ENCODE measurements at regions not wholly inside any gene's neighbourhood (a gene's known extent, or its start where the extent isn't known, plus 50 kb on each side); places are given as distances from the start of the nearest gene placed in this dataset.

DNA sequence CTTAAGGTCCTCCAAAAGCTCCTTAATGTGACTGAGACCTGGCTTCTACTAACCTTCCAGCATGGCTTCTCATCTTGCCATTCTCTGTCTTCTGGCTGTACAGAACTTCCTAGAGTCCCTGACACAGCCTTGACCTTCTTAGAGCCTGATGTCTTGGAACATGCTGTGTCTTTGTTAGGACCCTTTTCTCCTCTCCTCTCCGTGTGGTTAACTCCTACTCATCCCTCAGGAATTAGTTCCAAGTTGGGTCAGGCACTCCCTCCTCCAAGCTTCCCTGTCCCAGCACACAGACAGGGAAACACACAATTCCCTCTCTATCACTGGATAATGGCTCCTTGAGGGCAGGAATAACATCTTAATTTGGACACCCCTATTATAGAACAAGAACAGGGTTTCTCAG is 275.4 kb upstream of the USP24 start:
- no peak for DNase-seq (ENCODE audit: low spot score in 2 of 2)
- no peak overlapping the region for H3K4me3 ChIP-seq
- no peaks in the 10 kb centered on the region for H3K9me3 ChIP-seq
- no peak overlapping the region for H3K27ac ChIP-seq
- H3K27me3 ChIP-seq: no peaks in the 10 kb centered on the region
- TF ChIP-seq EP300 (IDR thresholded peaks at IDR 0.05) (no peak), POLR2AphosphoS5 (IDR thresholded peaks at IDR 0.05) (no peak), POLR2A (IDR thresholded peaks at IDR 0.05) (no peak)
- TF ChIP-seq, protein P1, sequence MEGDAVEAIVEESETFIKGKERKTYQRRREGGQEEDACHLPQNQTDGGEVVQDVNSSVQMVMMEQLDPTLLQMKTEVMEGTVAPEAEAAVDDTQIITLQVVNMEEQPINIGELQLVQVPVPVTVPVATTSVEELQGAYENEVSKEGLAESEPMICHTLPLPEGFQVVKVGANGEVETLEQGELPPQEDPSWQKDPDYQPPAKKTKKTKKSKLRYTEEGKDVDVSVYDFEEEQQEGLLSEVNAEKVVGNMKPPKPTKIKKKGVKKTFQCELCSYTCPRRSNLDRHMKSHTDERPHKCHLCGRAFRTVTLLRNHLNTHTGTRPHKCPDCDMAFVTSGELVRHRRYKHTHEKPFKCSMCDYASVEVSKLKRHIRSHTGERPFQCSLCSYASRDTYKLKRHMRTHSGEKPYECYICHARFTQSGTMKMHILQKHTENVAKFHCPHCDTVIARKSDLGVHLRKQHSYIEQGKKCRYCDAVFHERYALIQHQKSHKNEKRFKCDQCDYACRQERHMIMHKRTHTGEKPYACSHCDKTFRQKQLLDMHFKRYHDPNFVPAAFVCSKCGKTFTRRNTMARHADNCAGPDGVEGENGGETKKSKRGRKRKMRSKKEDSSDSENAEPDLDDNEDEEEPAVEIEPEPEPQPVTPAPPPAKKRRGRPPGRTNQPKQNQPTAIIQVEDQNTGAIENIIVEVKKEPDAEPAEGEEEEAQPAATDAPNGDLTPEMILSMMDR (IDR thresholded peaks at IDR 0.05): no peak
- no peaks in the 10 kb centered on the region for H3K36me3 ChIP-seq
- H3K4me1 ChIP-seq: no peaks in the 10 kb centered on the region
- WGBS: 63% methylated on average over 1 of the region's 1 CpG

DNA sequence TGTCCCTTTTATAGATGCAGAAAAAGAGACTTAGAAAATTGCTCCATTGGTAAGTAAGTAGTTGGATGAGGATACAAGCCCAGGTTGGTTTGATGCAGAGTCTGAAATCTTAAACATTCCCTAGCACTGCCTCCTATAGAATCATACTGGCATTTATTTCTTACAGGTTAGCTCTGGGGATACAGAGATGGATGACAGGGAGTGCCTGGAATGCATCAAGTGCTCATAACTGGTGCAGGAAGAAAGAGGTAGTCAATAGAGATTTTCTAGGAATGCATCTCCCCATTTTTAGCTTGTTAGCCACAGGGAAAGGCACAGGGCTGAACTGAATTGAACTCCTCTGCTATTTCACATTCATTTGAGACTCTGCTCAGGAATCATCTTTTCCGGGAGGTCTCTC is 269.0 kb upstream of the USP24 start:
- Histone ChIP-seq H3K4me1 (no peaks in the 10 kb centered on the region), H3K9me3 (no peaks in the 10 kb centered on the region), H3K27me3 (no peaks in the 10 kb centered on the region), H3K27ac (no peak overlapping the region), H3K4me3 (no peak overlapping the region), H3K36me3 (no peaks in the 10 kb centered on the region)
- WGBS: 93% methylated on average over 1 of the region's 1 CpG
- no peak for TF ChIP-seq POLR2AphosphoS5 (IDR thresholded peaks at IDR 0.05)
- no peak for TF ChIP-seq POLR2A (IDR thresholded peaks at IDR 0.05)
- TF ChIP-seq, protein P1 (IDR thresholded peaks at IDR 0.05): no peak
- TF ChIP-seq EP300 (IDR thresholded peaks at IDR 0.05): no peak
- DNase-seq (ENCODE audit: low spot score in 2 of 2): no peak

DNA sequence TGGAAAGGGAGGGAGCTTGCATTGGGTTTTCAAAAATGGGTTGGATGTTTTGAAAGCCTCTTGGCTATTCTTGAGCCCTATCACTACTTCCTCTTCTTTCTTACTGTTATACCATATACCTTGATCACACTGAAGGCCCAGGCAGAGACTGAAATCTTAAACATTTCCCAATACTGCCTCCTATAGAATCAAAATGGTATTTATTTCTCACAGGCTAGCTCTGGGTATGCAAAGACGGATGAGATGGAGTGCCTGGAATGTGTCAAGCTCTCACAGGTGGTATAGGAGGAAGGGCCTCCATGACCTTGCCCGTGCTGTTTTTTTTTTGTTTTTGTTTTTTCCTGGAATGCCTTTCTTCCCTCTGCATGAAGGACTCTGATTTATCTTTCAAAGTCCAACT is 268.4 kb upstream of the USP24 start:
- no peaks in the 10 kb centered on the region for H3K9me3 ChIP-seq
- no peaks in the 10 kb centered on the region for H3K27me3 ChIP-seq
- 72% methylated on average over 2 of the region's 2 CpGs for WGBS
- H3K36me3 ChIP-seq: no peaks in the 10 kb centered on the region
- no peak overlapping the region for H3K27ac ChIP-seq
- DNase-seq (ENCODE audit: low spot score in 2 of 2): no peak
- H3K4me1 ChIP-seq: no peaks in the 10 kb centered on the region
- TF ChIP-seq EP300 (IDR thresholded peaks at IDR 0.05) (no peak), POLR2AphosphoS5 (IDR thresholded peaks at IDR 0.05) (no peak)
- TF ChIP-seq, protein P1 (IDR thresholded peaks at IDR 0.05): no peak
- no peak overlapping the region for H3K4me3 ChIP-seq

DNA sequence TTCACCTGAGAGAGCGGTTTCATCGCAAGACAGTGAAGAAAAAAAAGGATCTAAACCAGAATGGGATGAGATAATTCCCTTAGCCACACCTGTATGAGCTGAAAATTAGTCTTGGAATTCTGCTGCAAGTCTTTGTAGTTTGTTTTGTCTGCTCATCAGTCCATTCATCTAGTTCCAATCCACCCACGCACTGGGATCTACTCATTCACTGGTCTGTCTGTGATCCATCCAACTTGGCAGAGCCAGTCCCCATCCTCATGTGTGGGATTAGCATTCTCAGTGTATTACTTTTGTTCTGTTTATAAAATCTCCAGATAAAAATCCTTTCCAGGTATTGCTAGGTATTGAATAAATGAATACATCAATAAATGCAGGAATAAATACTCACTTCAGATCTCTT is 266.5 kb upstream of the USP24 start:
- WGBS: 55% methylated on average over 3 of the region's 3 CpGs
- Histone ChIP-seq H3K36me3 (no peaks in the 10 kb centered on the region), H3K27ac (no peak overlapping the region), H3K4me3 (no peak overlapping the region), H3K9me3 (no peaks in the 10 kb centered on the region), H3K4me1 (peaks cover 4% of the 10 kb centered on the region), H3K27me3 (no peaks in the 10 kb centered on the region)
- DNase-seq (ENCODE audit: low spot score in 2 of 2): no peak
- TF ChIP-seq, protein P1 (IDR thresholded peaks at IDR 0.05): no peak
- no peak for TF ChIP-seq POLR2AphosphoS5 (IDR thresholded peaks at IDR 0.05)
- no peak for TF ChIP-seq POLR2A (IDR thresholded peaks at IDR 0.05)
- no peak for TF ChIP-seq EP300 (IDR thresholded peaks at IDR 0.05)

DNA sequence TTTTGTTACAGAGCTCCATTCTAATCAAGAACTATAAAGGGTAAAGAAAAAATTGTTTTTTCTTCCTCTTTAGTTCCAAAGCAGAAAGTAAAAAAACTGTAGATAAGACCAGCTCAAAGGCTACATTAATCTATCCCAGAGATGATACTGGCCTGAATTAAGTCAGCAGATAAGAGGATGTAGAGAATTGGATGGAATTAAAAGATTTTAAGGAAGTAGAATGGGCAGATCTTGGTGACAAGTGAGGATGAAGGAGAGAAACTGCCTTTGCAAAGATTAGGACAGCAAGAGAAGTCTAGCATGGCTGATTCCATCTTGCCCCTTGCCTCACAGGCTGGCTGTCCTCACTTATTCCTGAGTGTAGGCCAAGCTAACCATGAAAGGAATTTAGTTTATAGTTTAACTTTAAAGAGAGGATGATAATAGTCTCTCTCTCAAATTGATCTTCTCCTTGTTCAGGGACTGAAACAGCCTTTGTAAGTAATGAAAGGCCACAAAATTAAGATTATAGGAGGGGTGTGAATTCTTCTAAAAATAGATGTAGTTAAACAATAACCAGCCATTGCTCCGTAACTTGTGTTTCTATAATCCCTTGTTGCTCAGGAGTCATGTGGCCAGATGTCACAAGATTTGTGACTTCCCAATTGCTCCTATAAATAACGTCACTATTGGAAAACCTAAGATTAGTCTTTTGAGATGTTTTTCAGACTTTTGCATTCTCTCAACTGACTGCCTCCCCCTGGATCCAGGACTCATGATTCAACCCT is 265.0 kb upstream of the USP24 start:
- DNase-seq (ENCODE audit: low spot score in 2 of 2): no peak
- Histone ChIP-seq H3K4me1 (peaks cover 12% of the 10 kb centered on the region), H3K9me3 (no peaks in the 10 kb centered on the region), H3K27ac (no peak overlapping the region), H3K4me3 (no peak overlapping the region), H3K27me3 (no peaks in the 10 kb centered on the region), H3K36me3 (no peaks in the 10 kb centered on the region)
- WGBS: 80% methylated on average over 2 of the region's 2 CpGs
- TF ChIP-seq, protein P1 (IDR thresholded peaks at IDR 0.05): no peak
- no peak for TF ChIP-seq POLR2AphosphoS5 (IDR thresholded peaks at IDR 0.05)

All from suprapubic skin (tissue), 4 donors.